RWPE1 (cell line): ENCODE measurements at regions not wholly inside any gene's neighbourhood (a gene's known extent, or its start where the extent isn't known, plus 50 kb on each side); places are given as distances from the start of the nearest gene placed in this dataset.
"Not testable (repeated sequence)": the region's sequence is repeated elsewhere in the genome, so short reads cannot be mapped to it uniquely, and the experiment has no call there.

Source experiments
- CTCF ChIA-PET: fragments of 350-600 bp; sonication (Branson Sonifier 250); formaldehyde crosslinking; extraction: SDS; loops from one replicate; lab custom pipeline; 2021; lab: Yijun Ruan, JAX
- POLR2A ChIA-PET: fragments of 400-600 bp; formaldehyde crosslinking; extraction: SDS; loops from one replicate; lab custom pipeline; 2020; ENCODE audit warnings: antibody characterized with exemption; ENCODE audit not compliant: low non-redundant PET; lab: Yijun Ruan, JAX
- DNase-seq: peaks from one replicate; pipeline ENCODE4 v3.0.0; 2012; ENCODE audit warnings: low spot score
- H3K27ac ChIP-seq: fragments of 450-650 bp; 2 replicates; pipeline ENCODE4 v1.5.1; 2017
- TF ChIP-seq, protein P1 (sequence below): fragments of 450-650 bp; conservative IDR thresholded peaks from 2 replicates; pipeline ENCODE4 v1.5.1; 2017; ENCODE audit warnings: low read depth, mild to moderate bottlenecking

DNA sequence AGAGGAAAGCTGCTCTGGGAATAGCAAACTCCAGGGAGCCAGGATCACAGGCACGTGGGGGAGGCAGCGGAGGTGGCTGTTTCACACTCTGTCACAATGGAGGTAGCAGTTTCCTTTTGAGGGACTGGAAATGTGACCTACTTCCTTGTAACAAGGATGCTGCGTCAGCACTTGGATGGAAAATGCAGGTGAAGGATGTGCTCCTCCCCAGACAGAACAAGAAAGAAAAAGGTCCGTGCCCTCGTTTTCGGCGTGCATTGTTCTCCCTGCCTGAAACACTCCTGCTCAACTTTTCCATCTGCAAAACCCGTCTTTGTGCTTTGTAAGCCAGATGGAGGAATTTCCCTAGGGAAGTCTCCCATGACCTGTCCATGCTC is 55.1 kb upstream of the SH3PXD2B start:
- POLR2A ChIA-PET: no interaction called here
- no peak for DNase-seq
- TF ChIP-seq, protein P1, sequence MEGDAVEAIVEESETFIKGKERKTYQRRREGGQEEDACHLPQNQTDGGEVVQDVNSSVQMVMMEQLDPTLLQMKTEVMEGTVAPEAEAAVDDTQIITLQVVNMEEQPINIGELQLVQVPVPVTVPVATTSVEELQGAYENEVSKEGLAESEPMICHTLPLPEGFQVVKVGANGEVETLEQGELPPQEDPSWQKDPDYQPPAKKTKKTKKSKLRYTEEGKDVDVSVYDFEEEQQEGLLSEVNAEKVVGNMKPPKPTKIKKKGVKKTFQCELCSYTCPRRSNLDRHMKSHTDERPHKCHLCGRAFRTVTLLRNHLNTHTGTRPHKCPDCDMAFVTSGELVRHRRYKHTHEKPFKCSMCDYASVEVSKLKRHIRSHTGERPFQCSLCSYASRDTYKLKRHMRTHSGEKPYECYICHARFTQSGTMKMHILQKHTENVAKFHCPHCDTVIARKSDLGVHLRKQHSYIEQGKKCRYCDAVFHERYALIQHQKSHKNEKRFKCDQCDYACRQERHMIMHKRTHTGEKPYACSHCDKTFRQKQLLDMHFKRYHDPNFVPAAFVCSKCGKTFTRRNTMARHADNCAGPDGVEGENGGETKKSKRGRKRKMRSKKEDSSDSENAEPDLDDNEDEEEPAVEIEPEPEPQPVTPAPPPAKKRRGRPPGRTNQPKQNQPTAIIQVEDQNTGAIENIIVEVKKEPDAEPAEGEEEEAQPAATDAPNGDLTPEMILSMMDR: no peak
- H3K27ac ChIP-seq: no peak overlapping the region
- CTCF ChIA-PET: no interaction called here

DNA sequence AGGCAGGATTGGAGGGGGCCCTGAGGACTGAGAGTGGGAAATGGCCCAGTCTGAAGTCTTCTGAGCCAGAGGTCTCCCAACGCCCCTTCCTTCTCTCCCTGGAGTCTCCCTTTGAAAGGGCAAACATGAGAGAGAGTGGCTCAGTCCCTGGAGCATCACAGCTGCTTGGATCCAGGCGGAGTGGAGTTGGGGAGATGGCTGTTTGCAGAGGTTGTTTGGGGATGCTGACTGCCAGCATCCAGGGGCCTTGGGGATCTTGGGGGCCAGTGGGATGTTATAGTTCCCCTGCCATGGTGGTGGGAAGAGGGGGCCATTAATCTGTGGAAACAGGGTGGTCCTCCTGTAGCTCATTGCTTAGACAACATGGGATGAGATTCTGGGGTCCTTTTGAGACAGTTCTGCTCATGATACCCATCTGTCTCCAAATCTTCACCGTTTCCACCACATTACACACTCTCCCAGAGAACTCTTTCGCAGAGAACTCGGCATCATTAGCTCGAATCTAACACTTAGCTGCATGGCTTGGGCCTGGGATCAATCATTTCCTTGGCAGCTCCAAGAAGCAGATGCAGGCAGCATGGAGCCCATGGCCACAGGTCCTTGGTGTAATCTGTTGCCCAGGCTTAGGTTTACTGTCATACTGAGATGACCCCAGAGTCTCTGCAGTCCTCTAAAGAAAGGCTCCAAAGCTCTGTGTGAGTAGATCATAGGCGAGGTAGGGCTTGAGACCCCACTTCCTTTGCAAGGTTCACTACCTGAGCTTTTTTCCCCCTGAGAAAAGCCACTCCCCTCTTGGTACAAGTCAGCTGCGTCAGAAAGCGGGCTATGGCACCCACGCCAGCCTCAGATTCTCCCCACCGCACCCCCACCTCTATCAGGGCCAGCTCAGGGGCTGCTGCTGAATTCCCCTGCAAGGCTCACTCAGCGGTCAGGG is 54.4 kb upstream of the SH3PXD2B start:
- no peak for DNase-seq
- TF ChIP-seq, protein P1: no peak
- POLR2A ChIA-PET: no interaction called here
- no peak overlapping the region for H3K27ac ChIP-seq
- CTCF ChIA-PET: interaction anchor here (0.6 kb wide), 2 partner anchors 15 to 116 kb away, joined by 6 read pairs; no protein-coding TSS in a partner anchor

DNA sequence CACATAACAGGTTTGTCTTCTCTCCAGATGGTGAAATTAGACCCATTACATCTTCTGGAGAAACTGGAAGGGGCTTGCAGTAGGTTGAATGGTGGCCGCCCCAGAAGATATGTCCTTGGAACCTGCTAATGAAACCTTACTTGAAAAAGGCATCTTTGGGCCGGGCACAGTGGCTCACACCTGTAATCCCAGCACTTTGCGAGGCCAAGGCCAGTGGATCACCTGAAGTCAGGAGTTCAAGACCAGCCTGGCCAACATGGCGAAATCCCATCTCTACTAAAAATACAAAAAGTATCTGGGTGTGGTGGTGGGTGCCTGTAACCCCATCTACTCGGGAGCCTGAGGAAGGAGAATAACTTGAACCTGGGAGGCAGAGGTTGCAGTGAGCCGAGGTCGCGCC is 53.2 kb upstream of the SH3PXD2B start:
- CTCF ChIA-PET, DNase-seq, POLR2A ChIA-PET, H3K27ac ChIP-seq: not testable (repeated sequence)

DNA sequence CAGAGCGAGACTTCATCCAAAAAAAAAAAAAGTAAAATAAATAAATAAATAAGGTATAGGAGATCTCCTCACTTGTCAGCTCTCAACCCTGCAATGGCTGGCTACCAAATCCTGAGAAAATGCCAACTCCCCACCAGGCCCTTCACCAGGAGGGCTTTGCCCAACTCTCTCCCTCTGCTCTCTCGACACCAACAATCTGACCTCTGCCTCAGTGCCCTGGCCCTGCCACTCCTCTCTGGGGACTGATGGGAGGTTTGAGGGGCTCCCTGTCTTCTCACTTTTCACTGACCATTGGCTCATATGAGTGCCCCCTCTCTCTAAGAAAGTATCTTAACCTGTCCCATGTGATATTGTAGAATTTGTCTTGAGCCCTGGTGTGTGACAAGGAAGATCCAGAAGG is 52.6 kb upstream of the SH3PXD2B start:
- CTCF ChIA-PET: interaction anchor here (0.6 kb wide), 1 partner anchor 16 kb away, joined by 3 read pairs; no protein-coding TSS in a partner anchor

DNA sequence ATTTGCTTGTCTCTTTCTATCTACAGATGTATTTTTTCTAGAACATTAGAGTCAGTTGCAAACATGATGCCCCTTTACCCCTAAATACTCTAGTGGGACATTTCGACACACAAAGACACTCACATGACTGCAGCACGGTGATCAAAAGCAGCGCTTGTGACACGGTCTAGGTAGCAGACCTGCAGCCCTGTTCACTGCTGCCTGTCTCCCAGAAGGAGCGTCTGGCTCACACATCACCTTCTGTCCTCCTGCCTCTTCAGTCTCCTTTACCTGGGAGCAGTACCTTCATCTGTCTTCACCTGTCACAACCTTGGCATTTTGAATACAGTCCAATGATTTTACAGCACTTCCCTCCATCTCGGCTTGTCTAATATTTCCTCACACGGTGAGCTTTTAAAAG is 51.9 kb upstream of the SH3PXD2B start:
- POLR2A ChIA-PET: no interaction called here

More for the DNA sequence above, 52.6 kb upstream of the SH3PXD2B start:
- TF ChIP-seq, protein P1: no peak
- DNase-seq: no peak
- H3K27ac ChIP-seq: no peak overlapping the region
- POLR2A ChIA-PET: no interaction called here

DNA sequence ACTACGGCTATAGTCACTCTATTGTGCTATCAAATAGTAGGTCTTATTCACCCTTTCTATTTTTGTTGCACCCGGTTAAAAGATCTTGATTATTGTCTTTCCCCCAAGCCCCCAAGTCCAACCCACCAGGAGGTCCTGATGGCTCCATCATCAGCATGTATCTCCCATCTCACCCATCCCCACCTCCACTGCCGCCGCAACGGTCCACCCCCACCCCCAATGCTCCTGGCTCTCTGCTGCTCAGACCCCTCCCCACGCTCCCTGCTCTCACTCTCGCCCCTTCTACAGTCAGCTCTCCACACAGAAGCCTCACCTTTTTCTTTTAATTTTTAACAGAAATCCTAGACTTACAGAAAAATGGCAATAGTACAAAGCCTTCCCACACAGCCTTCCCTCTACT is 51.5 kb upstream of the SH3PXD2B start:
- TF ChIP-seq, protein P1: no peak
- no peak for DNase-seq
- CTCF ChIA-PET: no interaction called here

More for the DNA sequence above, 51.9 kb upstream of the SH3PXD2B start:
- DNase-seq: no peak
- H3K27ac ChIP-seq: no peak overlapping the region
- TF ChIP-seq, protein P1: no peak
- CTCF ChIA-PET: interaction anchor here (0.6 kb wide), 1 partner anchor 16 kb away, joined by 3 read pairs; no protein-coding TSS in a partner anchor

DNA sequence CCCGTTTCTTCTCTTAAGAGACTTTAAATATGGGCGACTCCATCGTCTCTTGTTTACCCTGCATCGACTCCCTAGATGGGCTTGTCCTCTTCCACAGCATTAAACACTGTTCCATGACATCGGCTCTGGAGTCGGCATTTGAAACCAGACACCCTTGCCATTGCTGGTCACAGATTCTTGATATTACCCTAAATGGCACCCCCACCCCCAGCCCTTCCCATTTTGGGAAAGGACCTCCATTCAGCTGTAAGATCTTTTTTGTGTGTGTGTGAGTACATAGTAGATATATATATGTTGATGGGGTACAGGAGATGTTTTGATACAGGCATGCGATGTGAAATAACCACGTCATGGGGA is 51.1 kb upstream of the SH3PXD2B start:
- TF ChIP-seq, protein P1: no peak
- POLR2A ChIA-PET: no interaction called here
- no peak for DNase-seq
- H3K27ac ChIP-seq: no peak overlapping the region
- CTCF ChIA-PET: interaction anchor here (1.2 kb wide), 1 partner anchor 182 kb away, joined by 5 read pairs; no protein-coding TSS in a partner anchor

More for the DNA sequence above, 51.5 kb upstream of the SH3PXD2B start:
- no peak overlapping the region for H3K27ac ChIP-seq
- POLR2A ChIA-PET: no interaction called here
